Stimulated activated CD8-positive, alpha-beta memory T cell treated with anti-CD3 and anti-CD28 coated beads, Interleukin-2, amount 100 ng/mL, for 1 hour (primary cell): ENCODE measurements at regions not wholly inside any gene's neighbourhood (a gene's known extent, or its start where the extent isn't known, plus 50 kb on each side); places are given as distances from the start of the nearest gene placed in this dataset.

Experiments
- DNase-seq, 2 donors: peaks; one replicate each; pipeline ENCODE4 v3.0.0-alpha.2; 2020; ENCODE audit warnings: low read depth in 2 of 2

DNA sequence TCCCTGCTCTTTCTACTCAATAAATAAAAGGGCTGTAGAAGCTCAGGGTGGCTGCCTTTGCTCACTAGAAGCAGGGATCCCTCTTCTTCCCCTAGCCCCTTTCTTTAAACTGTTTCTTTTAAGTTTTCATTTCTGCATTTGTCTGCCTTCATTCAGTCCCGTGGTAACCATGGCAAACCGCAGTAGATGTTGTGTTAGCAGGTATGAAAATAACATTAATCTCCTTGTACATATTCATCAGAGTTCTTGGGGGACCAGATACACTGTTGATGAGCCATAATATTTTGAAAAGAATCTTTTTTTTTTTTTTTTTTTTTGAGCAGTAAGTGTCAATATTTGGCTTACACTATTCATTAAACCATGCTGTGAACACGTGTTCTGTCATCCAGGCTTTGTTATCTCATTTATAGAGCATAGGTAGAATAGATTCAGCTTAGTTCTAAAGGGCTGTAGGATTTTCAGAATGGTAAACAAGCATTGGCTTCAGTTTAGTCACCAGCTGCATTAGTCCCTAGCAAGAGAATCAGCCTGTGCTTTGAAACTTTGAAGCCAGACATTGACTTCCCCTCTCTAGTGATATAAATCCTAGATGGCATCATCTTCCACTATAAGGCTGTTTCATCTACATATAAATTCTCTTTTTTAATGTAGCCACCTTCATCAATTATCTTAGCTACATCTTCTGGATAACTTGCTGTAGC, 59.4 kb upstream of the SPRY2 start:
- no peak for DNase-seq

DNA sequence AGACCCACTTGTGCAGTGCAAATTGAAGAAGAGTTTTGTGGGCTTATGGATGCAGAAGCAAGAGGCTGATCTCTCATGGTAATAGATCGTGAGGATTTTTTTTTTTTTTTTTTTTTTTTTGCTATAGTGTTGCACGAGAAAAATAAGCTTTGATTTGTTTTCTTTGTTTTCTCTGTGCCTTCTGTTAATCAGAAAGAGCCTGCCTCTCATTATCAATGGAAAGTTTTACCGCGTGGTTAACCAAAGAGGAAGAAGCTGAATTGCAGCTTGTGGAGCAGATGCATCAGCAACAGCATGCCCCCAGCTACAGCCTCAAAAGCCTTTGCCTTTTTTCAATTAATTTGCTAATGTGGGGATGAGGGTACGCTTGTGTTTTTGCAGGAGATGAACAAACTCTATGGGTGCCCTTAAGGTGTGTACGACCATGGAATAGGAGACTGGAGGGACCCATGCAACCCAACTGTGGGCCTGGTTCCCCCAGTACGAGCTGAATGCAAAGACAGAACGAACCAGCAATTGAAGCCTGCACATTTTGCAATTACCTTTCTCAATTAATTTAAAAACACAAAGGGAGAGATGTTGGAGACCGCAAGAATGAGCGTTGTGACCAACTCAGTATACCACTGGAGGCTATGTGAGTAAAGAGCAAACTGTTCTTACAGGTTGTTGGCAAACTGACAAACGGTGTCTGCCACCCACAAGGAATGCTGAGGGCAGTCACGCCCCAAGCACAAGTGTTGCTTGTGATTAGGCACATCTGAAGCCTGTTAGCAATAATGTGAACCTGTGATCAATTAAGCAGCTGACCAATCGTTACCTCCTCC, 58.6 kb upstream of the SPRY2 start:
- no peak for DNase-seq
